ENCODE measurements at regions not wholly inside any gene's neighbourhood (a gene's known extent, or its start where the extent isn't known, plus 50 kb on each side); places are given as distances from the start of the nearest gene placed in this dataset.
"Not testable (repeated sequence)": the region's sequence is repeated elsewhere in the genome, so short reads cannot be mapped to it uniquely, and the experiment has no call there.

DNA sequence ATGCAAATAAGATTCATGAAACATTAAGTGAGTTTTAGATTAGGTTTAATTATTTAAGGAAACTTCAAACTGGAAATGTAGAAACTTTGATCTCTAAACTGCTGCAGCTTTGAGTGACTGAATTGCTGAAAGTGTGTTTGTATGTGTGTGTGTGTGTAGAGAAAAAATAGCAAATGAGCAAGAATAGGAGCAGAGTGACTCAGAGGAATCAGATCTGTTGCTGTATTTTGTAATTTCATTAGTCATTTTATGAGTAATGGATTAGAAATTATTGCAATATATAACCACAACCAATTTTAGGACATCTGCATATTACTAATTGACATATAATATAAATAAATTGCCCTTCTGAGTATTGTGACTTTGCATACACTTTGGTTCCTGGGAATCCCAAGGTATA, 52.8 kb upstream of the SLC9A9 start:
- no peak for DNase-seq

DNA sequence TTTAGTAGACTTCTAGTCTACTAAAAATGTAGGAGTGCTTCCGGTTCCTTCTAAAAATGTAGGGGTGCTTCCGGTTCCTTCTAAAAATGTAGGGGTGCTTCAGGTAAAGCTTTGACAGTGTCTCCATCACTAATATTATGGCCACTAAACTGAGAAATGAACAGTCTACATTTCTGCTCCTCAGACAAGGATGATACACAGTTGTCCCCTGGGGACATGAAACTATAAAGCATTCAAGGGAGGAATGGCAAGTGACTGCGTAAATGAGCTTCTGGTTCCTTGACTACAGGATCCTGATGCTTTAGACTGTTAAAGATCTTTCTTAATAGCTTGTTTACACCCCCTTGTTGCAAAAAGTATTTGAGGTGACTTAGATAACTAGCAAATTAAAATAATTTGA, 53.9 kb upstream of the SLC9A9 start:
- DNase-seq = no peak

DNA sequence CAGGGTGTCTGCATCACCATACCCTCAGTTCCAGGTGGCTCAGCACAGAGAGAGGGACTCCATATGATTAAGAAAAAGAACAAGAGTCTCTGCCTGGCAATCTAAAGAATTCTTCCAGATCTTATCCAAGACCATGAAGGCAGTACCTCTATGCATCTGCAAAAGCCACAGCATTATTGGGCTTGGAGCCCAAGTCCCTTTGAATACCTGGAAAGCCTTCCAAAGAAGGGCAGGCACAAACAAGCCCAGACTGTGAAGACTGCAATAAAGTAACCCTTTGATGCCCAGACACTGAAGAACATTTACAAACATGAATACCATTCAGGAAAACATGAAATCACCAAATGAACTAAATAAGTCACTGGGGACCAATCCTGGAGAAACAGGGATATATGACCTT, 60.9 kb upstream of the DIPK2A start:
- peak; percentile 33 for DNase-seq

DNA sequence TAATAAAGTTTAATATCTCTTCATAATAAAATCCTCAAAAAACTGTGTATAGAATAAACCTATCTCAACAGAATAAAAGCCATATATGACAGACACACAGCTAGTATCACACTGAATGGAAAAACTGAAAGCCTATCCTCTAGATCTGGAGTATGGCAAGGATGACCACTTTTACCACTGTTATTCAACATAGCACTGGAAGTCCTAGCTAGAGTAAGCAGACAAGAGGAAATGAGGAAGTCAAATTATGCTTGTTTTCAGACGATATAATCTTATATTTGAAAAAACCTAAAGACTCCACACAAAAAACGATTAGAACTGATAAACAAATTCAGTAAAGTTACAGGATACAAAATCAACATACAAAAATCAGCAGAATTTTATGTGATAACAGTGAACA, 57.4 kb upstream of the DIPK2A start:
- no peak for DNase-seq

DNA sequence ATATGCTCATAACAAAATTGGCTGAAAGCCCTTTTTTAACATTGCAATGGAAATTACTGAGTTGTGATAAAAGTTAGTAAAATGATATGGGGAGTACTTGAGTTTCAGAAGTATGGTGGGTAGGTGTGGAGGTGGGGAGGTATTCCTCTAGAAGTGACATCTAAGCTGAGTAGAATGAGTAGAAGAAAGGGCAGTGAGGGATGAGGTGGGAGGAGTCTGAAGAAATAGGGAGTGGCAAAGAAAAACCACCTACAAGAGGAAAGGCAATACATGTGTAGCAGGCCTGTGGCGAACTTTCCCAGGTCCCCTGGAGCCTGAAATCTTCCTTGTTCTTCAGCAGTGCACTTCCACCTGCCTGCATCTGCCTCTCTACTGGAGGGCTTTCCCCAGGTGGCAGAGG, 52.8 kb upstream of the DIPK2A start:
- no peak for DNase-seq

DNA sequence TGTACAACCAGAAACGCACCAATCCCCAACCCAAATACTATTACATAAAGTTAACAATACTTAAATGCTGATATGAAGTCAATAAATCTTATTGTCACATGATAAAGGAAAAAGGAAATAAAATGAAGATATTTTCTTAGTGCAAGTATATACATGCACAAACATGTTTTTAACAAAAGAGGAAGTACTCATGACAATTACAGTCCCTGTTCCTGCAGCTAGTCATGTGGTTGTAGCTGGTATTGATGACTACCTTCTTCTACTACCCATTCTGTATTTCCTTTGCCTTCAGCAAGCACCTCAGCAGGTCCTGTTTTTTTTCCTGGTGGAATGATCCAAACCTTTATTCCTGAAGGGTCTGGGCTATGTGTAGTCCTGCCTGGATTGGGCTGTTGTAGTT, 50.4 kb upstream of the DIPK2A start:
- not testable (repeated sequence) for DNase-seq
